Thyroid gland (tissue), 4 donors: ENCODE measurements at regions not wholly inside any gene's neighbourhood (a gene's known extent, or its start where the extent isn't known, plus 50 kb on each side); places are given as distances from the start of the nearest gene placed in this dataset.

Experiments used
- CTCF ChIP-seq, 6 experiments: fragments of 200-600 bp in 3 of 6; fragments of 450-650 bp in 3 of 6; sonication (generic) in 3 of 6; IDR thresholded peaks; one replicate each; pipeline ENCODE4 v1.5.1; 2016 to 2019; ENCODE audit warnings: antibody characterized with exemption in 6 of 6, mild to moderate bottlenecking in 2 of 6, inconsistent platforms in 1 of 6, moderate library complexity in 1 of 6
- POLR2A ChIP-seq, 2 donors: fragments of 450-650 bp; IDR thresholded peaks; one replicate each; pipeline ENCODE4 v1.6.1; 2017; ENCODE audit warnings: antibody characterized with exemption in 2 of 2, mild to moderate bottlenecking in 2 of 2, moderate library complexity in 1 of 2

GRCh38 chr20:55777641-55778040 is 227.7 kb downstream of the CBLN4 start:
- TF ChIP-seq CTCF (IDR thresholded peaks at IDR 0.05) = no peak
- no peak for TF ChIP-seq POLR2A (IDR thresholded peaks at IDR 0.05)
